NCI-H1694 (cell line): ENCODE measurements at regions not wholly inside any gene's neighbourhood (a gene's known extent, or its start where the extent isn't known, plus 50 kb on each side); places are given as distances from the start of the nearest gene placed in this dataset.
A peak's percentile ranks its signal among the peaks of the same experiment; 100 is the strongest.

Experiments used
- DNase-seq: peaks from one replicate; lab custom pipeline; 2025; lab: John Stamatoyannopoulos, UW

- no peak for DNase-seq
Observed at GRCh38 chr2:122233372-122233771, 477.9 kb downstream of the TSN start.

- DNase-seq = peak; percentile 89
Observed at GRCh38 chr2:122236152-122236874, 480.9 kb downstream of the TSN start.

GRCh38 chr2:122236925-122237324, 481.5 kb downstream of the TSN start:
- no peak for DNase-seq

GRCh38 chr2:122237450-122237849, 482.0 kb downstream of the TSN start:
- no peak for DNase-seq

GRCh38 chr2:122238006-122238559, 482.6 kb downstream of the TSN start:
- no peak for DNase-seq

GRCh38 chr2:122239440-122239839, 484.0 kb downstream of the TSN start:
- no peak for DNase-seq

- peak; percentile 18 for DNase-seq
Observed at GRCh38 chr2:122244598-122245229, 489.3 kb downstream of the TSN start.

- DNase-seq = no peak
Observed at GRCh38 chr2:122249673-122250072, 494.2 kb downstream of the TSN start.

GRCh38 chr2:122251158-122251557, 495.7 kb downstream of the TSN start:
- DNase-seq = no peak

GRCh38 chr2:122251566-122251965, 496.1 kb downstream of the TSN start:
- no peak for DNase-seq

- no peak for DNase-seq
Observed at GRCh38 chr2:122255924-122256323, 500.5 kb downstream of the TSN start.

- no peak for DNase-seq
Observed at GRCh38 chr2:122261911-122262310, 506.5 kb downstream of the TSN start.

- no peak for DNase-seq
Observed at GRCh38 chr2:122263746-122264145, 508.3 kb downstream of the TSN start.

GRCh38 chr2:122266636-122267035, 511.2 kb downstream of the TSN start:
- no peak for DNase-seq

GRCh38 chr2:122267947-122268346, 512.5 kb downstream of the TSN start:
- no peak for DNase-seq

- DNase-seq = no peak
Observed at GRCh38 chr2:122273785-122274419, 518.5 kb downstream of the TSN start.

- DNase-seq = no peak
Observed at GRCh38 chr2:122277956-122278355, 522.5 kb downstream of the TSN start.

GRCh38 chr2:122300758-122301157, 545.3 kb downstream of the TSN start:
- no peak for DNase-seq

GRCh38 chr2:122307763-122308162, 552.3 kb downstream of the TSN start:
- DNase-seq = no peak

GRCh38 chr2:122315306-122315705, 559.9 kb downstream of the TSN start:
- no peak for DNase-seq

GRCh38 chr2:122319539-122320132, 564.2 kb downstream of the TSN start:
- no peak for DNase-seq

GRCh38 chr2:122322815-122323214, 567.4 kb downstream of the TSN start:
- DNase-seq = no peak

GRCh38 chr2:122323927-122324326, 568.5 kb downstream of the TSN start:
- DNase-seq = no peak
